ENCODE measurements at regions not wholly inside any gene's neighbourhood (a gene's known extent, or its start where the extent isn't known, plus 50 kb on each side); places are given as distances from the start of the nearest gene placed in this dataset.
"Not testable (repeated sequence)": the region's sequence is repeated elsewhere in the genome, so short reads cannot be mapped to it uniquely, and the experiment has no call there.

DNA sequence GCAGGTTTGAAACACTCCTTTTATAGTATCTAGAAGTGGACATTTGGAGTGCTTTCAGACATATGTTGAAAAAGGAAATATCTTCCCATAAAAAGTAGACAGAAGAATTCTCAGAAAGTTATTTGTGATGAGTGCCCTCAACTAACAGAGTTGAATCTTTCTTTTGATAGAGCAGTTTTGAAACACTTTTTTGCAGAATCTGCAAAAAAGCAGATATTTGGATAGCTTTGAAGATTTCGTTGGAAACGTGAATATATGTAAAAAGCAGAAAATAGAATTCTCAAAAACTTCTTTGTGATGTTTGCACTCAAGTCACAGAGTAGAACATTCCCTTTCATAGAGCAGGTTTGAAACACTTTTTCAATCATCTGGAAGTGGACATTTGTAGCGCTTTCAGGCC lies 676.4 kb upstream of the ZNF337 start:
- DNase-seq (ENCODE audit: low read depth in 2 of 3, low spot score in 2 of 3), result not testable (repeated sequence)

DNA sequence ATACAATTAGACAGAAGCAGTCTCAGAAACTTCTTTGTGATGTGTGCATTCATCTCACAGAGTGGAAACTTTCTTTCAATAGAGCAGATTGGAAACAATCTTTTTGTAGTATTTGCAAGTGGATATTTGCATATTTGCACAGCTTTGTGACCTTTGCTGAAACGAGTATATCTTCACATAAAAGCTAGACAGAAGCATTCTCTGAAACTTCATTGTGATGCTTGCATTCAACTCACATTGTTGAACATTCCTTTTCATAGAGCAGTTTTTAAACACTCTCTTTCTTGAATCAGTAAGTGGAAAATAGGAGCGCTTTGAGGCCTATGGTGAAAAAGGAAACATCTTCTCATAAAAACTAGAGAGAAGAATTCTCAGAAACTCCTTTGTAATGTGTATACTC lies 657.9 kb upstream of the ZNF337 start:
- DNase-seq (ENCODE audit: low read depth in 2 of 3, low spot score in 2 of 3), result no peak

DNA sequence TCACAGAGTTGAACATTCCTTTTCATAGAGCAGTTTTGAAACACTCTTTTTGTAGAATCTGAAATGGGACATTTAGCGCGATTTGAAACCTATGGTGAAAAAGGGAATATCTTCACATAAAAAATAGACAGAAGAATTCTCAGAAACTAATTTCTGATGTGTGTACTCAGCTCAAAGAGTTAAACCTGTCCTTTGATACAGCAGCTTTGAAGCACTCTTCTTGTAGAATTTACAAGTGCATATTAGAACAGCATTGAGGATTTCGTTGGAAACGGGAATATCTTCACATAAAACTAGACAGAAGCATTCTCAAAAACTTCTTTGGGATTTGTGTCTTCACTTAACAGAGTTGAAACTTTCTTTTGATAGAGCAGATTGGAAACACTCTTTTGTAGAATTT lies 650.7 kb upstream of the ZNF337 start:
- DNase-seq (ENCODE audit: low read depth in 2 of 3, low spot score in 2 of 3), result no peak

DNA sequence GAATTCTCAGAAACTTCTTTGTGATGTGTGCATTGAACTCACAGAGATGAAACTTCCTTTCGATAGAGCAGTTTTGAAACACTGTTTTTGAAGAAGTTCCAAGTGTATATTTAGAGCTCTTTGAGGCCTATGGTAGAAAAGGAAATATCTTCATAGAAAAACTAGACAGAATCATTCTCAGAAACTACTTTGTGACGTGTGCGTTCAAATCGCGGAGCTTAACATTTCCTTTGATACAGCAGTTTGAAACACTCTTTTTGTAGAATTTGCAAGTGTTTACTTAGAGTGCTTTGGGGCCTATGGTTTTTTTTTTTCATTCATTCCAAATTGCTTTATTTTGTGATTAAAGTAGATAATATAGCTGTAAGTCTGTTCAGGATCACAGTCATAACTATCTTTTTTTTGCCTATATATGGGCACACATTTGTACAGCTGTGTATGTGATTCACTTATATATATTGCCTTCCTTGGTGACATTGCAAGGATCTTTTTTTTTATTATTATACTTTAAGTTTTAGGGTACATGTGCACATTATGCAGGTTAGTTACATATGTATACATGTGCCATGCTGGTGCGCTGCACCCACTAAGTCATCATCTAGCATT lies 643.9 kb upstream of the ZNF337 start:
- not testable (repeated sequence) for DNase-seq (ENCODE audit: low read depth in 2 of 3, low spot score in 2 of 3)

DNA sequence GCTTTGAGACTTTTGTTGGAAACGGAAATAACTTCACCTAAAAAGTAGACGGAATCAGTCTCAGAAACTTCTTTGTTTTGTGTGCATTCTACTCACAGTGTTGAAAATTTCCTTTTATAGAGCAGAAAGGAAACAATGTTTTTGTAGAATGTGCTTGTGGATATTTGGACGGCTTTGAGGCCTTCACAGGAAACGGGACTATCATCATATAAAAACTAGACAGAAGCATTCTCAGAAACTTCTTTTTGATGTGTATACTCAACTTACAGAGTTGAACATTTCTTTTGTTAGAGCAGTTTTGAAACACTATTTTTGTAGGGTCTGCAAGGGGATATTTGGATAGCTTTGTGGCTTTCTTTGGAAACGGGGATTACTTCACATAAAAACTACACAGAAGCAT lies 627.5 kb upstream of the ZNF337 start:
- no peak for DNase-seq (ENCODE audit: low read depth in 2 of 3, low spot score in 2 of 3)

DNA sequence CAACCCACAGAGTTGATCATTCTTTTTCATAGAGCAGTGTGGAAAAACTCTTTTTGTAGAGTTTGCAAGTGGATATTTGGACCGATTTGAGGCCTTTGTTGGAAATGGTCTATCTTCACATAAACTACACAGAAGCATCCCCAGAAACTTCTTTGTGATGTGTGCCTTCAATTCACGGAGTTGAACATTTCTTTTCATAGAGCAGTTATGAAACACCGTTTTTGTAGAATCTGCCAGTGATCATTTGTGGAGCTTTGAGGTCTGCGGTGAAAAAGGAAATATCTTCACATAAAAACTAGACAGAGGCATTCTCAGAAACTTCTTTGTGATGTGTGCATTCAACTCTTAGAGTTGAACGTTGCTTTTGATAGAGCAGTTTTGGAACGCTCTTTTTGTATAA lies 618.4 kb upstream of the ZNF337 start:
- no peak for DNase-seq (ENCODE audit: low read depth in 2 of 3, low spot score in 2 of 3)

DNA sequence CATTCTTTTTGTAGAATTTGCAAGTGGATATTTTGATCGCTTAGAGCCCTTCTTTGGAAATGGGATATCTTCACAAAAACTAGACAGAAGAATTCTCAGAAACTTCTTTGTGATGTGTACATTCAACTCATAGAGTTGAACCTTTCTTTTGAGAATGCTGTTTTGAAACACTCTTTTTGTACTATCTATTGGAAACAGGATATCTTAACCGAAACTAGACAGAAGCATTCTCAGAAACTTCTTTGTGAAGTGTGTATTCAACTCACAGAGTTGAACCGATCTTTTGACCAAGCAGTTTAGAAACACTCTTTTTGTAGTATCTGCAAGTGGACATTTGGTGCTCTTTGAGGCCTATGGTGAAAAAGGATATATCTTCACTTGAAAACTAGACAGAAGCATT lies 613.1 kb upstream of the ZNF337 start:
- not testable (repeated sequence) for DNase-seq (ENCODE audit: low read depth in 2 of 3, low spot score in 2 of 3)

DNA sequence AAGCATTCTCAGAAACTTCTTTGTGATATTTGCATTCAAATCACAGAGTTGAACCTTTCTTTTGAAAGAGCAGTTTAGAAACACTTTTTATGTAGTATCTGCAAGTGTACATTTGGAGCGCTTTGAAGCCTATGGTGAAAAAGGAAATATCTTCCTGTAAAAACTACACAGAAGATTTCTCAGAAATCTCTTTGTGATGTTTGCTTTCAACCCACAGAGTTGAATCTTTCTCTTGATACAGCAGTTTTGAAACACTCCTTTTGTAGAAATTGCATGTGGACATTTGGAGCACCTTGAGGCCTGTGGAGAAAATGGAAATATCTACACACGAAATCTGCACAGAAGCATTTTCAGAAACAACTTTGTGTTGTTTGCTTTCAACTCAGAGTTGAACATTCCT lies 612.3 kb upstream of the ZNF337 start:
- DNase-seq (ENCODE audit: low read depth in 2 of 3, low spot score in 2 of 3), result no peak

DNA sequence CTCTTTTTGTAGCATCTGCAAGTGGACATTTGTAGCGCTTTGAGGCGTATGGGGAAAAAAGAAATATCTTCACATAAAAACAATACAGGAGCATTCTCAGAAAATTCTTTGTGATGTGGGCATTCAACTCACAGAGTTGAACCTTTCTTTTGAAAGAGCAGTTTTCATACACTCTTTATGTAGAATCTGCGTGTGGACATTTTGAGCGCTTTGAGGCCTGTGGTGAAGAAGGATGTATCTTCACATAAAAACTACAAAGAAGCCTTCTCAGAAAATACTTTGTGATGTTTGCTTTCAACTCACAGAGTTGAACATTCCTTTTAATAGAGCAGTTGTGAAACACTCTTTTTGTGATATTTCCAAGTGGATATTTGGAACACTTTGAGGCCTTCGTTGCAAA lies 598.4 kb upstream of the ZNF337 start:
- DNase-seq (ENCODE audit: low read depth in 2 of 3, low spot score in 2 of 3), result no peak

DNA sequence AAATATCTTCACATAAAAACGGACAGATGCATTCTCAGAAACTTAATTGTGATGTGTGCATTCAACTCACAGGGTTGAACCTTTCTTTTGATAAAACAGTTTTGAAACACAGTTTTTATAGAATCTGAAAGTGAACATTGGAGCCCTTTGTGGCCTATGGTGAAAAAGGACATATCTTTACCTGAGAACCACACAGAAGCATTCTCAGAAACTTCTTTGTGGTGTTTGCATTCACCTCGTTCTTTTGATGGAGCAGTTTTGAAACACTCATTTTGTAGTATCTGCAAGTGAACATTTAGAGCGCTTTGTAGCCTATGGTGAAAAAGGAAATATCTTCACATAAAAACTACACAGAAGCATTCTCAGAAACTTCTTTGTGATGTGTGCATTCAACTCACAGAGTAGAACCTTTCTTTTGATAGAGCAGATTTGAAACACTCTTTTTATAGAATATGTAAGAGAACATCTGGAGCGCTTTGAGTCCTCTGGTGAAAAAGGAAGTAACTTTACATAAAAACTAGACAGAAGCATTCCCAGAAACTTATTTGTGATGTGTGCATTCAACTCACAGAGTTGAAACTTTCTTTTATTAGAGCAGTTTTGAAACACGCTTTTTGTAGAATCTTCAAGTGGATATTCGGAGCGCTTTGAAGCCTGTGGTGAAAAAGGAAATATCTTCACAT lies 591.9 kb upstream of the ZNF337 start:
- not testable (repeated sequence) for DNase-seq (ENCODE audit: low read depth in 2 of 3, low spot score in 2 of 3)

DNA sequence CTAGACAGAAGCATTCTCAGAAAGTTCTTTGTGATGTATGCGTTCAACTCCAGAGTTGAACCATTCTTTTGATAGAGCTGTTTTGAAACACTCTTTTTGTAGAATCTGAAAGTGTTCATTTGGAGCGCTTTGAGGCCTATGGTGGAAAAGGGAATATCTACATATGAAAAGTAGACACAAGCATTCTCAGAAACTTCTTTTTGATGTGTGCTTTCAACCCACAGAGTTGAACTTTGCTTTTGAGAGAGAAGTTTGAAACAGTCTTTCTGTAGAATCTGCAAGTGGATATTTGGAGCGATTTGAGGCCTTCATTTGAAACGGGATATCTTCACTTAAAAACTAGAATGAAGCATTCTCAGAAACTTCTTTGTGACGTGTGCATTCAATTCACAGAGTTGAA lies 582.6 kb upstream of the ZNF337 start:
- no peak for DNase-seq (ENCODE audit: low read depth in 2 of 3, low spot score in 2 of 3)

DNA sequence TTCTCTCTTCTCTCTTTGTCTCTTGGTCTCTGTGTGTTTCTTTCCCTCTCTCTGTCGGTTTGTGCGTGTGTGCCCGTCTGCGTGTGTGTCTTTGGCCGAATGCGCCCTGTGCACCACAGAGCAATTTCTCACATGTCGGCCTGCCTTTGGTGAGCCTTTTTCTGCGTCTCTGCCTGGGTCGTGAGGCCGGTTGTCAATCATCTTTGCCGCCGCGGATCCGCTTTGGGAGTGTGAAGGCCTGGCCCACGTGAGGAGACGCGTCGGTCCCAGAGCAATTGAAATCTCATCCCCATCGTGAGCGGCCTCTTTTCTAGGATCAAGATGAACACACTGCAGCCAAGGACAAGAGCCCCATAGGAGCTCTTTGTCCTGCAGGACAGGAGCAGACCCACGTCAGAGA lies 580.7 kb upstream of the ZNF337 start:
- no peak for DNase-seq (ENCODE audit: low read depth in 2 of 3, low spot score in 2 of 3)

DNA sequence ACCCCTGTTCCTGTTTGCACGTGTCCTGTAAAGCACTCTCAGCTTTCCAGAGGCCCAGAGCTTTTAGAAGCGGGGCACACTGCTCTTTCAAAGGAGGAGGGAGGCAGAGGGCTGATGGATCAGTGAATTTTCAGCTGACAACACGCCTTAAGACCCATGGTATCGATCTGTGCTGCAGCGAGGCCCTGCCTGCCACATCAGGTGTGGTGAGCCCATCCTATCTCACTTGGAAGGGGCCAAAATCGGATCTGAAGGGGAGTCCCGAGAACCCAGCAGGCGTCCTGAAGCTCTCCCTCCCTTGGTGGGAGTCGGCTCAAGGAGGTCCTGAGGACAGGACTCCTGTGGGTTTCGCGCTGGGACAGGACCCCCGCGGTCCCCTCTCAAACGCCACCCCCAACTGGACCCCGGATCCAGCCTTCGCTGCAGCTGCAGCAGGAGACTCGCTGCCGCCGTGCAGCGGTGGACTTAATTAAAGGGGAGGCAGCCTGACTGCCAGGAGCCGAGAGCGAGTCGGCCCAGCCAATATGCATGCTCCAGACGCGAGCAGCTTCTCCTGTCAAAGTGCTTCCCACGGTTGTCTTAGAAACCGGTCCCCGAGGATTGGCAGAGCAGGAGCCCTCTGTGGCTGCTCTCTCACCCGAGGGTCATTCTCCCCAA lies 580.0 kb upstream of the ZNF337 start:
- DNase-seq (ENCODE audit: low read depth in 2 of 3, low spot score in 2 of 3), result no peak

DNA sequence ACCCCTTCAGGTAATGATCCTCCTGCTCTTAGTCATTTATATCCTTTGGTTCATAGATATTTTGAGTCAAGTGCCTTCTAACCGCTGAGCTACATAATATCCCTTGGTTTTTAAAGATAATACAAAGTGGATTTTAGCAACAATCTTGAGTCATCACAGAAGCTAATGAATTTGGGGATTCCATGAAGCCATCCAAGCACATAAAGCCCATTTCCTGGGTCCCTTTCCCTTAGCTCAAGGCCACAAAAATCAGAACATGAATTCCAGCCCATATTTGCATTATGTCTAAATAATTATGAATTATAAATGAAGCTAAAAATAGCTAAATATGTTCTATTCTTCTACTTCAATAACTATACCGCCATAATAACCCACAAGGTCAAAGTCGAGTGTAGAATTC lies 572.1 kb upstream of the ZNF337 start:
- DNase-seq (ENCODE audit: low read depth in 2 of 3, low spot score in 2 of 3), result not testable (repeated sequence)

DNA sequence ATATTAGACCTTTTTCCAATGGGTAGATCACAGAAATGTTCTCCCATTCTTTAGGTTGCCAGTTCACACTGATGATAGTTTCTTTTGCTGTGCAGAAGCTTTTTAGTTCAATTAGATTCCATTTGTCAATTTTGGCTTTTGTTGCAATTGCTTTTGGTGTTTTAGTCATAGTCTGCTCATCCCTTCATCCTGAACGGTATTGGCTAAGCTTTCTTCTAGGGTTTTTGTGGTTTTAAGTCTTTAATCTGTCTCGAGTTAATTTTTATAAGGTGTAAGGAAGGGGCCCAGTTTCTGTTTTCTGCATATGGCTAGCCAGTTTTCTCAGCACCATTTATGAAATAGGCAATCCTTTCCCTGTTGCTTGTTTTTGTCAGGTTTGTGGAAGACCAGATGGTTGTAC lies 564.3 kb upstream of the ZNF337 start:
- DNase-seq (ENCODE audit: low read depth in 2 of 3, low spot score in 2 of 3), result not testable (repeated sequence)

DNA sequence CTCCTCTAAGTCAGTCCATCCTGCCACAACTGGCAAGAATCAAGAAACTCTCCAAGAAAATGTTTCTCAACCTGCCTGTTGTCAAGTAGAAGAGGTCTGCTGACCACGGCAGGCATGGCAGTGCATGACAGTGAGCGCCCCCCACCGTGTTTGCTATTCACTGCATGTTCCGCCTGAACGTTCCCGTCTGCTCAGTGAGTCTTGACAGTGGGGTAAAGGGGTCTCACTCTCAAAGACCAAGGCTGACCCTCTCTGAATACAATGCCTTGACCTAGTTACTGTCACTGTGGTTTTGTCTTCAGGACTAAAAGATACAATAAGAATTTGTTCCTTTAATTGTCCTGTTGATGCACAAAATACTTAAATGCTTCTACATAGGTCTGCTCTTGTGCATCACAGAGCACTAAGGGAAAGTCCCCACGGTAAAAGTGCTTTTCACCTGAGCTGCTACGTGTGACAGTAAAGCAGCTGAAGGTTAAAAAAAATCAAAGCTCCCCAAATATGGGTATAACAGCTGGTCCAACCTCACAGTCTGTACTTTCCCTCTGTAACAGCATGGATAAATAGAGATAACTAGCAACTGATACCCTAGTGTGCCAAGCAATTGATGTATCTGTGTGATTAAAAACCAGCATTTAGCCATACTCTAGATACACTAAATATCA lies 555.8 kb upstream of the ZNF337 start:
- DNase-seq (ENCODE audit: low read depth in 2 of 3, low spot score in 2 of 3), result not testable (repeated sequence)

DNA sequence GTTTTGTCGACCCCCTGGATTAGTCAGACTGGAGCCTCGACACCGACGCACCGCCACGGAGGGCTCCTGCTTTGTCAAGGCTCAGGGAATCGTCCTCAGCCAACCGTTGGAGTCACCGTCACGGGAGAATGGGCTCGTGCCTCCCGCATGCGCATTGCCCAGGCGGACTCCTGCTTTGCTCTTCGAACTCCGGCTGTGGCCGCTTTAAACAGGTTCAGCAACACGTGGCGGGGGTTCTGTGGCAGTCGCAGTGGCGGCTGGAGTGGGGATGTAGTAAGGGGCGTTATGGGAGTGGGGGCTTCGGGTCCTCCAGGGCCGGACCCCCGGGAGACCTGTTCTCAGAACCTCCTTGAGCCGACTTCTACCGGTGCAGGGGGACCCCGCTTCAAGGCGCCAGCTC lies 554.7 kb upstream of the ZNF337 start:
- not testable (repeated sequence) for DNase-seq (ENCODE audit: low read depth in 2 of 3, low spot score in 2 of 3)

DNA sequence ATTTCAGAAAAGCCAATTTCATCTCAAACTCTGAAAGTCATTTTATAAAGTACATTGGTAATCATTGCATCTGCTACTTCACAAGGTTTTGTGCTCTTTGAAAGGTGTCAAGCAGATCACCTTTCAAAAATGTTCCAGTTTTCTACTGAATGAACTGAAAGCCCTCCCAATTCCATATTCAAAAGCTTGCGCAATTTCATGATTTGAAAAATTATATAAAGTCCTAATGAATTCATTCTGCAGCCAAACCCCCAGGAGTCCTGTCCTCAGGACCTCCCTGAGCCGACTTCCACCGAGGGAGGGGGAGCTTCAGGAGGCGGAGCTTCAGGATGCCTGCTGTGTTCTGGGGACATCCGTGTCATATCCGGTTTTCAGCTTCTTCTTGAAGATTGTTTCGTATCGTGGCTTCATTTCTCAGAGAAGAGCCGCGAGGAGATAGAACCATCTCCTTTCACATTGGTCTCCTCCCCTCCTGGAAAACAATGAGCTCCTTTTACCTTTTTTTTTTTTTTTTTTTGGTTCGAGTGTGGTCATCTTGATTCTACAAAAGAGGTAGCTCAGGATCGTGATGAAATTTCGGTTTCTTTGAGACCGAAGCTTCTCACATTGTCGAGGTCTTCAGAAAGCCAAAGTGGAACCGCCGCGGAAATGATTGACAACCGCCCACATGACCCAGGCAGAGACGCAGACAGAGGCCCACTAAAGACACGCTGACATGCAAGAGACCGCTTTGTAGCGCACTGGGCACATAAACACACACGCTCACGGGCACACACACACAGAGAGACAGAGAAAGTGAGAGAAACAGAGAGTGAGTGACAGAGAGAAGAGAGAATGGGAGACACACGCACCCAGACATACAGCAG lies 553.8 kb upstream of the ZNF337 start:
- DNase-seq (ENCODE audit: low read depth in 2 of 3, low spot score in 2 of 3), result not testable (repeated sequence)

DNA sequence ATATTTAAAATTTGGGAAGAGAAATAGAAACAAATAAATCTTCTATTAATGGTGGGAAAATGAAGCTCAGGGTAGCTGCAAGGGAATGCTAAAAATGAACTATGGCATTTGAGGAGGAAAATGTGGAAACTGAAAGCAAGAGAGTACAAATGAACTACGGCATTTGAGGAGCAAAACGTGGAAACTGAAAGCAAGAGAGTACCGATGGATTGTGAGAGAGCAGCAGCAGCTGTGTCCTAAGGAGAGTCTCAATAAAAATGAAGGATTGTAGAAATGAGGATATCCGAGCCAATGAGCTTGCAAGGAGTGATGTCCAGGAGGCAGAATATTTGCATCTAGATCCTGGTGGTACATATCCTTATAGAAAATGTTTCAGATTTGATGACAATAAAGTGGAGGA lies 547.1 kb upstream of the ZNF337 start:
- DNase-seq (ENCODE audit: low read depth in 2 of 3, low spot score in 2 of 3), result no peak

DNA sequence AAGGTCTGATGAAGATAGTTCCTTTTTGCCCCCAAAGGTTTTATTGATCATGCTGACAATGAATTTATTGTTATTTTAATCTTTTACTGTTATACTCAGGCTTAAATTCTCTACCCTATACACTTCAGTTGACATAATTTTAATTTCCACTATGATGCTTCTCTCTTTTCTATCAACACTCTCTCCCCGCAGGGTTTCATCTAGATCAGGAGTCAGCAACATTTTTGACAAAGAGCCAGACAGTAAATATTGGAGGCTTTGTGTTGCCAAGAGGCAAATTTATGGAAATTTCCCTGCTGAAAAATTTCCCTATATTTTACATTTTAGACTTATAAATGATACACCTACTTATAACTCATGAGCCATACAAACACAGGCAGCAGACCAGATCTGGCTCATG lies 524.0 kb upstream of the ZNF337 start:
- DNase-seq (ENCODE audit: low read depth in 2 of 3, low spot score in 2 of 3), result not testable (repeated sequence)

DNA sequence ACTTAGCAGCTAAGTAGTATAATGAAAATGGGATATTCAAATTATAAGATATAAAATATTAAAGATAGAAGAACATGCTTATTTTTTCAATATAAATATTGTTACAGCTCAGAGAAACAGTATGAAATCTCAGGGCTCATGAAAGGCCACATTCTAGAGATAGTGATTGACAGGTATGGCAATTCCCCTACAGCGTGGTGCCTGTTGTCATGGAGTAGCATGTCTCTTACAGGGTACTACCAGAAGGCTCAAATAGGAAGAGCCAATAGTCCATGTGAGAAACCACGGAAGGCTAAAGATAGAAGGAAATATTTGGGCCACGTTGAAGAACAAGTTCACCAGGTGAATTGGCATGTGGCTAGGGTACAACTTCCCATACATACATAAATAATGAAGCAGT lies 522.9 kb upstream of the ZNF337 start:
- not testable (repeated sequence) for DNase-seq (ENCODE audit: low read depth in 2 of 3, low spot score in 2 of 3)
